ENCODE measurements at regions not wholly inside any gene's neighbourhood (a gene's known extent, or its start where the extent isn't known, plus 50 kb on each side); places are given as distances from the start of the nearest gene placed in this dataset.

- TF ChIP-seq CTCF (conservative IDR thresholded peaks at IDR 0.05; ENCODE audit: low read depth, low read length), result no peak
- no peak overlapping the region for H3K4me3 ChIP-seq (ENCODE audit: low read length)
- DNase-seq (ENCODE audit: low read depth), result no peak
These were observed 273.0 kb upstream of the GYPC start for GRCh38 chr2:126382998-126383397.

GRCh38 chr2:126383800-126384199 is 272.2 kb upstream of the GYPC start:
- no peak for DNase-seq (ENCODE audit: low read depth)
- H3K4me3 ChIP-seq (ENCODE audit: low read length), result no peak overlapping the region
- TF ChIP-seq CTCF (conservative IDR thresholded peaks at IDR 0.05; ENCODE audit: low read depth, low read length), result no peak

GRCh38 chr2:126385441-126385840 is 270.5 kb upstream of the GYPC start:
- no peak for TF ChIP-seq CTCF (conservative IDR thresholded peaks at IDR 0.05; ENCODE audit: low read depth, low read length)
- H3K4me3 ChIP-seq (ENCODE audit: low read length), result no peak overlapping the region
- no peak for DNase-seq (ENCODE audit: low read depth)

- TF ChIP-seq CTCF (conservative IDR thresholded peaks at IDR 0.05; ENCODE audit: low read depth, low read length), result no peak
- DNase-seq (ENCODE audit: low read depth), result no peak
- H3K4me3 ChIP-seq (ENCODE audit: low read length), result no peak overlapping the region
These were observed 270.0 kb upstream of the GYPC start for GRCh38 chr2:126385983-126386382.

GRCh38 chr2:126389446-126389845 is 266.5 kb upstream of the GYPC start:
- TF ChIP-seq CTCF (conservative IDR thresholded peaks at IDR 0.05; ENCODE audit: low read depth, low read length), result no peak
- no peak for DNase-seq (ENCODE audit: low read depth)
- H3K4me3 ChIP-seq (ENCODE audit: low read length), result no peak overlapping the region

- no peak for TF ChIP-seq CTCF (conservative IDR thresholded peaks at IDR 0.05; ENCODE audit: low read depth, low read length)
- DNase-seq (ENCODE audit: low read depth), result no peak
- H3K4me3 ChIP-seq (ENCODE audit: low read length), result no peak overlapping the region
These were observed 263.1 kb upstream of the GYPC start for GRCh38 chr2:126392889-126393288.

- no peak for DNase-seq (ENCODE audit: low read depth)
- TF ChIP-seq CTCF (conservative IDR thresholded peaks at IDR 0.05; ENCODE audit: low read depth, low read length), result no peak
- no peak overlapping the region for H3K4me3 ChIP-seq (ENCODE audit: low read length)
These were observed 257.0 kb upstream of the GYPC start for GRCh38 chr2:126399001-126399400.
